H1 (cell line): ENCODE measurements at regions not wholly inside any gene's neighbourhood (a gene's known extent, or its start where the extent isn't known, plus 50 kb on each side); places are given as distances from the start of the nearest gene placed in this dataset.

Experiments used
- CTCF ChIA-PET: fragments of 300-600 bp; sonication (Branson Sonifier 250); formaldehyde crosslinking; loops from one replicate; lab custom pipeline; 2021; ENCODE audit not compliant: partially characterized antibody; lab: Charles Lee
- POLR2A ChIA-PET: fragments of 300-600 bp; sonication (Branson Sonifier 250); formaldehyde crosslinking; loops from one replicate; lab custom pipeline; 2021; ENCODE audit warnings: inconsistent platforms; ENCODE audit not compliant: partially characterized antibody; lab: Charles Lee
- DNase-seq, 2 experiments: peaks; one replicate each; pipeline versions ENCODE4 v3.0.0 to v3.0.0-alpha.2; 2010 to 2022; ENCODE audit warnings: low spot score in 2 of 2, low read depth in 1 of 2, mixed read lengths in 1 of 2
- FAIRE-seq: peaks from 2 replicates; lab custom pipeline; 2011; peaks lifted over from hg19 to GRCh38; lab: Jason Lieb, UNC
- H2AFZ ChIP-seq: 2 replicates; pipeline ENCODE4 v1.8.1; 2012; ENCODE audit warnings: low read length, inconsistent platforms
- H2AK5ac ChIP-seq: 2 replicates; pipeline ENCODE4 v1.6.1; 2013; ENCODE audit warnings: low read depth, low read length
- H2BK120ac ChIP-seq: replicated peaks from 2 replicates; pipeline ENCODE3; 2013; ENCODE audit warnings: low read depth, low read length, inconsistent platforms
- H2BK12ac ChIP-seq: 2 replicates; pipeline ENCODE4 v1.6.1; 2013; ENCODE audit warnings: low read depth, low read length
- H2BK15ac ChIP-seq: 2 replicates; pipeline ENCODE4 v1.6.1; 2013; ENCODE audit warnings: low read length
- H2BK20ac ChIP-seq: 2 replicates; pipeline ENCODE4 v1.6.1; 2013; ENCODE audit warnings: low read length
- H2BK5ac ChIP-seq: 2 replicates; pipeline ENCODE4 v1.6.1; 2013; ENCODE audit warnings: low read depth, low read length
- H3K14ac ChIP-seq: 2 replicates; pipeline ENCODE4 v1.6.1; 2013; ENCODE audit warnings: inconsistent platforms; ENCODE audit not compliant: insufficient read length
- H3K18ac ChIP-seq: 2 replicates; pipeline ENCODE4 v1.6.1; 2013; ENCODE audit warnings: low read length; ENCODE audit errors: extremely low read depth
- H3K23ac ChIP-seq: 2 replicates; pipeline ENCODE4 v1.6.1; 2013; ENCODE audit warnings: inconsistent platforms; ENCODE audit not compliant: insufficient read length
- H3K23me2 ChIP-seq: 2 replicates; pipeline ENCODE4 v1.6.1; 2013; ENCODE audit warnings: low read depth, low read length
- H3K27ac ChIP-seq: 2 replicates; pipeline ENCODE4 v1.6.1; 2011; ENCODE audit warnings: low read depth, low read length, inconsistent platforms
- H3K27me3 ChIP-seq, 4 experiments: replicated peaks in 1 of 4; 1 replicate in 1 of 4; 2 replicates in 3 of 4; pipeline versions ENCODE4 v1.6.1 to v1.8.1; 2011 to 2013; ENCODE audit warnings: low read length in 3 of 4, mild to moderate bottlenecking in 3 of 4, inconsistent platforms in 2 of 4, mixed read lengths in 2 of 4, moderate library complexity in 1 of 4; ENCODE audit not compliant: control insufficient read depth in 3 of 4, insufficient read depth in 3 of 4; ENCODE audit errors: extremely low read depth in 1 of 4
- H3K36me3 ChIP-seq, 4 experiments: 2 replicates each; pipeline versions ENCODE4 v1.6.1 to v1.8.1; 2011 to 2013; ENCODE audit warnings: mild to moderate bottlenecking in 4 of 4, low read length in 3 of 4, moderate library complexity in 2 of 4, control low read depth in 1 of 4, inconsistent platforms in 1 of 4; ENCODE audit not compliant: insufficient read depth in 4 of 4, control insufficient read depth in 2 of 4
- H3K4ac ChIP-seq: replicated peaks from 2 replicates; pipeline ENCODE3; 2013; ENCODE audit warnings: low read length, low read depth, mixed read lengths, inconsistent platforms; ENCODE audit not compliant: insufficient read length
- H3K4me1 ChIP-seq, 4 experiments: replicated peaks in 1 of 4; 1 replicate in 1 of 4; 2 replicates in 3 of 4; pipeline versions ENCODE4 v1.6.1 to v1.8.1; 2011 to 2013; ENCODE audit warnings: low read length in 3 of 4, inconsistent platforms in 2 of 4, mixed read lengths in 1 of 4; ENCODE audit not compliant: insufficient read depth in 4 of 4, control insufficient read depth in 3 of 4
- H3K4me2 ChIP-seq, 2 experiments: 2 replicates each; pipeline versions ENCODE4 v1.6.1 to v1.8.1; 2011 to 2013; ENCODE audit warnings: low read depth in 2 of 2, low read length in 2 of 2, control low read depth in 1 of 2, inconsistent platforms in 1 of 2, mild to moderate bottlenecking in 1 of 2; ENCODE audit not compliant: insufficient read depth in 1 of 2
- H3K4me3 ChIP-seq, 4 experiments: fragments of 200-600, 300-600 bp in 1 of 4; sonication (generic), shearing (Covaris generic), sonication (Bioruptor Twin) in 1 of 4; 2 replicates each; pipeline versions ENCODE4 v1.5.1 to v1.8.1; 2011 to 2016; ENCODE audit warnings: low read length in 4 of 4, low read depth in 3 of 4, control low read depth in 2 of 4, inconsistent platforms in 2 of 4, mild to moderate bottlenecking in 2 of 4, mixed read lengths in 1 of 4, moderate library complexity in 1 of 4; ENCODE audit not compliant: insufficient read depth in 2 of 4; ENCODE audit errors: extremely low read depth in 1 of 4
- H3K56ac ChIP-seq: replicated peaks from 2 replicates; pipeline ENCODE3; 2013; ENCODE audit warnings: low read depth, mild to moderate bottlenecking, mixed read lengths, low read length, inconsistent platforms; ENCODE audit not compliant: insufficient read length
- H3K79me1 ChIP-seq: 2 replicates; pipeline ENCODE4 v1.6.1; 2013; ENCODE audit warnings: low read depth, low read length, control low read depth
- H3K79me2 ChIP-seq, 2 experiments: 2 replicates each; pipeline versions ENCODE4 v1.6.1 to v1.8.1; 2012 to 2013; ENCODE audit warnings: low read length in 2 of 2, mild to moderate bottlenecking in 2 of 2, inconsistent platforms in 1 of 2; ENCODE audit not compliant: insufficient read depth in 2 of 2, control insufficient read depth in 1 of 2
- H3K9ac ChIP-seq, 4 experiments: replicated peaks in 1 of 4; 1 replicate in 1 of 4; 2 replicates in 3 of 4; pipeline versions ENCODE4 v1.6.1 to v1.8.1; 2011 to 2013; ENCODE audit warnings: low read depth in 3 of 4, low read length in 3 of 4, control low read depth in 2 of 4, mild to moderate bottlenecking in 2 of 4, moderate library complexity in 2 of 4, inconsistent platforms in 1 of 4; ENCODE audit errors: extremely low read depth in 1 of 4
- H3K9me3 ChIP-seq, 2 experiments: 2 replicates each; pipeline versions ENCODE4 v1.6.1 to v1.8.1; 2012 to 2013; ENCODE audit warnings: mild to moderate bottlenecking in 2 of 2, moderate library complexity in 2 of 2, control low read depth in 1 of 2, inconsistent platforms in 1 of 2, low read depth in 1 of 2, low read length in 1 of 2, mixed read lengths in 1 of 2; ENCODE audit not compliant: insufficient read depth in 2 of 2
- H4K20me1 ChIP-seq, 2 experiments: replicated peaks in 1 of 2; 2 replicates each; pipeline versions ENCODE3 to v1.8.1; 2011 to 2013; ENCODE audit warnings: inconsistent platforms in 2 of 2, low read length in 2 of 2, mild to moderate bottlenecking in 1 of 2; ENCODE audit not compliant: insufficient read depth in 2 of 2, control insufficient read depth in 1 of 2
- H4K5ac ChIP-seq: 2 replicates; pipeline ENCODE4 v1.6.1; 2013; ENCODE audit warnings: low read length, low read depth, mixed read lengths, inconsistent platforms; ENCODE audit not compliant: insufficient read length
- H4K8ac ChIP-seq: 2 replicates; pipeline ENCODE4 v1.8.0; 2013; ENCODE audit warnings: mild to moderate bottlenecking, moderate library complexity, low read length, inconsistent platforms; ENCODE audit not compliant: insufficient read depth; ENCODE audit errors: extremely low read depth
- H4K91ac ChIP-seq: replicated peaks from 2 replicates; pipeline ENCODE3; 2013; ENCODE audit warnings: low read length, mixed read lengths, inconsistent platforms; ENCODE audit not compliant: insufficient read length
- ASH2L ChIP-seq: fragments of 200-600, 300-600 bp; sonication (generic); IDR thresholded peaks from one replicate; pipeline ENCODE4 v1.7.1; 2017; ENCODE audit warnings: low read length
- BRCA1 ChIP-seq: IDR thresholded peaks from 2 replicates; pipeline ENCODE4 v1.6.1; 2012; ENCODE audit warnings: low read depth, low read length, improper control_type of control experiment
- CTBP2 ChIP-seq: IDR thresholded peaks from 2 replicates; pipeline ENCODE4 v1.7.0; 2011; ENCODE audit warnings: borderline replicate concordance, mild to moderate bottlenecking, moderate library complexity, mixed read lengths, low read length; ENCODE audit not compliant: insufficient read depth, insufficient read length
- E2F6 ChIP-seq: IDR thresholded peaks from 2 replicates; pipeline ENCODE4 v1.6.1; 2012; ENCODE audit warnings: inconsistent platforms
- EGR1 ChIP-seq: IDR thresholded peaks from 2 replicates; pipeline ENCODE4 v1.6.1; 2011; ENCODE audit warnings: low read depth, low read length, borderline replicate concordance
- RAD21 ChIP-seq, 2 experiments: IDR thresholded peaks in 1 of 2; conservative IDR thresholded peaks in 1 of 2; 2 replicates each; pipeline ENCODE4 v1.6.1; 2011; ENCODE audit warnings: low read depth in 2 of 2, low read length in 2 of 2, improper control_type of control experiment in 1 of 2, inconsistent platforms in 1 of 2, mild to moderate bottlenecking in 1 of 2, moderate library complexity in 1 of 2
- RBBP5 ChIP-seq: IDR thresholded peaks from 2 replicates; pipeline ENCODE4 v1.7.1; 2012; ENCODE audit warnings: low read depth, mild to moderate bottlenecking, inconsistent platforms, low read length, moderate library complexity, borderline replicate concordance
- SP2 ChIP-seq: IDR thresholded peaks from 2 replicates; pipeline ENCODE4 v1.6.1; 2012; ENCODE audit warnings: mild to moderate bottlenecking, low read length, inconsistent platforms
- TCF12 ChIP-seq: IDR thresholded peaks from 2 replicates; pipeline ENCODE4 v1.6.1; 2011; ENCODE audit warnings: low read depth, mild to moderate bottlenecking, low read length
- WGBS, 2 experiments: shearing (Covaris generic) in 1 of 2; methylation state at CpG; one replicate each; pipeline versions ENCODE4 v1.1.6 to v1.1.7; 2013 to 2015; ENCODE audit warnings: low lambda C conversion rate in 2 of 2, mixed read lengths in 2 of 2, inconsistent platforms in 1 of 2, low coverage in 1 of 2, missing lambda C conversion rate in 1 of 2; ENCODE audit not compliant: insufficient replicate concordance in 2 of 2, insufficient coverage in 1 of 2, insufficient read length in 1 of 2; ENCODE audit errors: extremely low coverage in 1 of 2, missing lambda C conversion rate in 1 of 2; 5-methylcytosine and 5-hydroxymethylcytosine counted together

GRCh38 chr14:104450811-104451401 lies 128.7 kb upstream of the C14orf180 start:
- Histone ChIP-seq H2BK20ac (no peak overlapping the region), H4K5ac (no peak overlapping the region), H3K56ac (no peak overlapping the region), H3K14ac (no peak overlapping the region), H3K4me2 (no peak overlapping the region), H3K79me1 (no peaks in the 10 kb centered on the region), H3K4ac (no peak overlapping the region), H3K9me3 (peaks cover 0 to 4% of the 10 kb centered on the region in 2 experiments; a peak in 1 of 4 replicates), H3K4me1 (no peaks in the 10 kb centered on the region), H2BK12ac (no peak overlapping the region), H3K27me3 (no peaks in the 10 kb centered on the region; a peak in 1 of 7 replicates), H2BK5ac (no peak overlapping the region), H3K79me2 (no peaks in the 10 kb centered on the region), H3K27ac (no peak overlapping the region), H2AFZ (no peak overlapping the region), H4K8ac (no peak overlapping the region), H3K36me3 (no peaks in the 10 kb centered on the region), H2BK15ac (no peak overlapping the region), H2AK5ac (no peak overlapping the region), H4K91ac (no peak overlapping the region), H3K23me2 (no peaks in the 10 kb centered on the region; the same call in 1 of the 2 replicates), H3K9ac (no peak overlapping the region), H3K4me3 (no peak overlapping the region), H3K23ac (no peak overlapping the region), H2BK120ac (no peak overlapping the region), H3K18ac (no peak overlapping the region), H4K20me1 (no peaks in the 10 kb centered on the region)
- DNase-seq (peak in 1 of 2 experiments; percentile 22), FAIRE-seq (no peak)
- 99% methylated on average over 18 of the region's 28 CpGs; no CpG with 5 or more reads in 1 of the 2 experiments for WGBS, 2 experiments
- ChIA-PET POLR2A (no interaction called here), CTCF (no interaction called here)
- no peak for TF ChIP-seq SP2
- no peak for TF ChIP-seq RAD21 (IDR thresholded peaks at IDR 0.05 in 1 of 2, conservative IDR thresholded peaks at IDR 0.05 in 1 of 2; ENCODE audit: low read depth in 2 of 2, low read length in 2 of 2)
- TF ChIP-seq ASH2L, result no peak
- TF ChIP-seq RBBP5, result no peak
- no peak for TF ChIP-seq BRCA1
- TF ChIP-seq CTBP2, result no peak
- TF ChIP-seq TCF12, result no peak
- no peak for TF ChIP-seq E2F6
- no peak for TF ChIP-seq EGR1
